AG04450 (cell line): ENCODE measurements at regions not wholly inside any gene's neighbourhood (a gene's known extent, or its start where the extent isn't known, plus 50 kb on each side); places are given as distances from the start of the nearest gene placed in this dataset.

ENCODE experiments used
- CTCF ChIA-PET: fragments of 300-600, 350-600 bp; formaldehyde crosslinking; extraction: SDS; loops from one replicate; lab custom pipeline; 2022; ENCODE audit warnings: antibody characterized with exemption, inconsistent platforms; lab: Charles Lee
- POLR2A ChIA-PET: fragments of 350-600 bp; formaldehyde crosslinking; extraction: SDS; loops from one replicate; lab custom pipeline; 2021; ENCODE audit warnings: antibody characterized with exemption, inconsistent platforms; lab: Yijun Ruan, JAX
- DNase-seq: peaks from one replicate; pipeline ENCODE4 v3.0.0-alpha.2; 2011; ENCODE audit warnings: low read depth, low spot score
- H3K27ac ChIP-seq: one replicate; pipeline ENCODE4 v1.5.1; 2012; ENCODE audit warnings: low read depth, low read length, control low read depth
- H3K27me3 ChIP-seq: one replicate; pipeline ENCODE4 v1.6.0; 2012; ENCODE audit warnings: low read length; ENCODE audit not compliant: control insufficient read depth, insufficient read depth
- H3K4me3 ChIP-seq: 2 replicates; pipeline ENCODE4 v1.5.1; 2011; ENCODE audit warnings: mild to moderate bottlenecking, low read depth, low read length, control low read depth
- H3K9me3 ChIP-seq: 2 replicates; pipeline ENCODE4 v1.5.1; 2012; ENCODE audit warnings: low read length; ENCODE audit not compliant: control insufficient read depth, insufficient read depth
- TF ChIP-seq, protein P1 (sequence below): IDR thresholded peaks from 2 replicates; pipeline ENCODE4 v1.5.1; 2011; ENCODE audit warnings: low read depth, low read length, control low read depth, inconsistent platforms

DNA sequence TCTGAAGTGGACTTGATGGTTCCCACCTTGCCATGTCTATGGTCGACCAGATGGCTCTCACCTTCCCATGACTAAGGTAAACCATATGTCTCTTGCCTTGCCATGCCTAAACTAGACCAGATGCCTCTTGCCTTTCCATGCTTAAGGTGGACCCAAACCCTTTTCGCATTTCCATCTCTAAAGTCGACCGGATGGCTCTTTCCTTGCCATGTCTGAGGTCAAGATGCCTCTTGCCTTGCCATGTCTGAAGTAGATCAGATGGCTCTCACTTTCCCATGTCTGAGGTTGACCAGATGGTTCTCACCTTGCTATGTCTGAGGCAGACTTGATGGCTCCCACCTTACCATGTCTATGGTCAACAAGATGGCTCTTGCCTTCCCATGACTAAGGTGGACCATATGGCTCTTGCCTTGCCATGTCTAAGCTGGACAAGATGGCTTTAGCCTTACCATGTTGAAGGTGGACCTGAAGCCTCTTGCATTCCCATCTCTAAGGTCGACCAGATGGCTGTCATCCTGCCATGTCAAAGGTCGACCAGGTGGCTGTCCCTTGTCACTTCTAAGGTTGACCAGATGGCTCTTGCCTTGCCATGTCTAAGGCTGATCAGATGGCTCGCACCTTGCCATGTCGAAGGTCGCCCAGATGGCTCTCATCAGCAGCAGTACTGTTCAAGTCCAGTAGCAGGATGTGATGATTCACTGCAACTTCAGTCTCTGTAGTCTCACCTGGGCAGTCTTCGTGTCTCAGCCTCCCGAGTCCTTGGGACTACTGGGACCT lies 1439.4 kb downstream of the UQCRFS1 start:
- no peak for DNase-seq
- no peak overlapping the region for H3K27ac ChIP-seq
- no peak overlapping the region for H3K4me3 ChIP-seq
- no peaks in the 10 kb centered on the region for H3K27me3 ChIP-seq
- POLR2A ChIA-PET = no interaction called here
- TF ChIP-seq, protein P1, sequence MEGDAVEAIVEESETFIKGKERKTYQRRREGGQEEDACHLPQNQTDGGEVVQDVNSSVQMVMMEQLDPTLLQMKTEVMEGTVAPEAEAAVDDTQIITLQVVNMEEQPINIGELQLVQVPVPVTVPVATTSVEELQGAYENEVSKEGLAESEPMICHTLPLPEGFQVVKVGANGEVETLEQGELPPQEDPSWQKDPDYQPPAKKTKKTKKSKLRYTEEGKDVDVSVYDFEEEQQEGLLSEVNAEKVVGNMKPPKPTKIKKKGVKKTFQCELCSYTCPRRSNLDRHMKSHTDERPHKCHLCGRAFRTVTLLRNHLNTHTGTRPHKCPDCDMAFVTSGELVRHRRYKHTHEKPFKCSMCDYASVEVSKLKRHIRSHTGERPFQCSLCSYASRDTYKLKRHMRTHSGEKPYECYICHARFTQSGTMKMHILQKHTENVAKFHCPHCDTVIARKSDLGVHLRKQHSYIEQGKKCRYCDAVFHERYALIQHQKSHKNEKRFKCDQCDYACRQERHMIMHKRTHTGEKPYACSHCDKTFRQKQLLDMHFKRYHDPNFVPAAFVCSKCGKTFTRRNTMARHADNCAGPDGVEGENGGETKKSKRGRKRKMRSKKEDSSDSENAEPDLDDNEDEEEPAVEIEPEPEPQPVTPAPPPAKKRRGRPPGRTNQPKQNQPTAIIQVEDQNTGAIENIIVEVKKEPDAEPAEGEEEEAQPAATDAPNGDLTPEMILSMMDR = no peak
- H3K9me3 ChIP-seq = peaks cover 42% of the 10 kb centered on the region
- CTCF ChIA-PET = no interaction called here

DNA sequence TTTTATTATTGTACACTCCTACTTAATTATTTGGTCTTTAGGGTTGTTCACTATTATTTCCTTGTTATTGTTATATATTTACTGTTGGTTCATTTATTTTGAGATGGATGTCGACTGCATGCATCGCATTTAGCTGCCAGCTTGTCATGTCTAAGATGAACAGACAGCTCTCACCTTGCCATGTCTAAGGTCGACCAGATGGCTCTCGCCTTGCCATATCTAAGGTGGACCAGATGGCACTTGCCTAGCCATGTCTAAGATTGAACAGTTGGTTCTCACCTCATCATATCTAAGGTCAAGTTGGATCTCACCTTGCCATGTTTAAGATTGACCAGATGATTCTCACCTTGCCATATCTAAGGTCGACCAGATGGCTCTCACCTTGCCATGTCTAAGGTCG lies 1440.9 kb downstream of the UQCRFS1 start:
- POLR2A ChIA-PET = no interaction called here

DNA sequence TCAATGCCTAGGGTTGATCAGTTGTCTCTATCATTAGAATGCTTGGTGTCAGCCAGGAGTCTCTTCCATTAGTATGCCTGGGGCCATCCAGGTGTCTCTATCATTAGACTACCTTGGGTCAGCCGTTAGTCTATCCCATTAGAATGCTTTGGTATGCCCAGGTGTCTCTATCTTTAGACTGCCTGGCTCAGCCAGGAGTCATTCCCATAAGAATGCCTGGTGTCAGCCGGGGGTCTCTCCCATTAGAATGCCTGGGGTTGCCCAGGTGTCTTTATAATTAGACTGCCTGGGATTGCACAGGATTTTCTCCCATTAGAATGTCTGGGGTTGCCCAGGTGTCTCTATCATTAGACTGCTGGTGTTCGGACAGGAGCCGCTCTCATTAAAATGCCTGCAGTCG lies 1442.9 kb downstream of the UQCRFS1 start:
- ChIA-PET CTCF (no interaction called here), POLR2A (no interaction called here)
- Histone ChIP-seq H3K9me3 (peaks cover 68% of the 10 kb centered on the region), H3K4me3 (no peak overlapping the region), H3K27me3 (no peaks in the 10 kb centered on the region), H3K27ac (no peak overlapping the region)
- TF ChIP-seq, protein P1 = no peak
- no peak for DNase-seq

More for the DNA sequence above, 1440.9 kb downstream of the UQCRFS1 start:
- H3K4me3 ChIP-seq = no peak overlapping the region
- CTCF ChIA-PET = no interaction called here
- peaks cover 50% of the 10 kb centered on the region for H3K9me3 ChIP-seq
- TF ChIP-seq, protein P1 = no peak
- DNase-seq = no peak
- H3K27me3 ChIP-seq = no peaks in the 10 kb centered on the region
- no peak overlapping the region for H3K27ac ChIP-seq

DNA sequence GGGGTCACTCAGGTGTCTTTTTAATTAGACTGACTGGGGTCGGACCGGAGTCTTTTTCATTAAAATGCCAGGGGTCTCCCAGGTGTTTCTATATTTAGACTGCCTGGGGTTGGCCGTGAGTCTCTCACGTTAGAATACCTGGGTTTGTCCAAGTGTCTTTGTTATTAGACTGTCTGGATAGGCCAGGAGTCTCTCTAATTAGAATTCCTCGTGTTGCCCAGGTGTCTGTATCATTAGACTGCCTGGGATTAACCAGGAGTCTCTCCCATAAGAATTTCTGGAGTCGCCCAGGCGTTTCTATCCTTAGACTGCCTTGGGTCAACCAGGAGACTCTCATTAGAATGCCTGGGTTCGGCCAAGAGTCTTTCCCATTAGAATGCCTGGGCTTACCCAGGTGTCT lies 1445.7 kb downstream of the UQCRFS1 start:
- POLR2A ChIA-PET = no interaction called here
- no peak overlapping the region for H3K27ac ChIP-seq
- CTCF ChIA-PET = no interaction called here
- H3K4me3 ChIP-seq = no peak overlapping the region
- H3K9me3 ChIP-seq = peaks cover 56% of the 10 kb centered on the region; the same call in 1 of the 2 replicates
- TF ChIP-seq, protein P1 = no peak
- H3K27me3 ChIP-seq = no peaks in the 10 kb centered on the region
- DNase-seq = no peak

DNA sequence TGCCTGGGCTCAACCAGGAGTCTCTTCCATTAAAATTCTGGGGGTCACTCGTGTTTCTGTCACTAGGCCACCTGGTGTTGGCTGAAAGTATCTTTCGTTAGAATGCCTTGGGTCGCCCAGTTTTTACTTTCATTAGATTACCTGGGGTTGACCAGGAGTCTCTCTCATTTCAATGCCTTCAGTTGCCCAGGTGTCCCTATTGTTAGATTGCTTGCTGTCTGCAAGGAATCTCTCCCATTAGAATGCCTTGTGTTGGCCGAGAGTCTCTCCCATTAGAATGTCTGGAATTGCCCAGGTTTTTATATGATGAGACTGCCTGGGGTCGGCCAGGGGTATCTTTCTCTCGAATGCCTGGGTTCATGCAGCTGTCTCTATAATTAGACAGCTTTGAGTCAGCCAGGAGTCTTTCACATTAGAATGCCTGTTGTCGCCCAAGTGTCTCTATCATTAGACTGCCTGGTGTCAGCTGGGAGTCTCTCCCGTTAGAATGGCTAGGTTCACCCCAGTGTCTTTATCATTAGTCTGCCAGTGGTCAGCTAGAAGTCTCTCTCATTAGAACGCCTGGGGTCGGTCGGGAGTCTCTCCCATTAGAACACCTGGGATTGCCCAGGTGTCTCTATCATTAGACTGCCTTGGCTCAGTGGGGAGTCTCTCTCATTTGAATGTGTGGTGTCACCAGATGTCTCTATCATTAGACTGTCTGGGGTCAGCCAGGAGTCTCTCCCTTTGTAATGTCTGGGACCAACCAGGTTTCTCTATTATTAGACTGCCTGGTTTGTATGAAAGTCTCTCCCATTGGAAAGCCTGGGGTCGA lies 1446.8 kb downstream of the UQCRFS1 start:
- H3K27ac ChIP-seq = no peak overlapping the region
- no peaks in the 10 kb centered on the region for H3K27me3 ChIP-seq
- DNase-seq = no peak
- peaks cover 49% of the 10 kb centered on the region; the same call in 1 of the 2 replicates for H3K9me3 ChIP-seq
- POLR2A ChIA-PET = no interaction called here
- H3K4me3 ChIP-seq = no peak overlapping the region
- CTCF ChIA-PET = no interaction called here
- TF ChIP-seq, protein P1 = no peak
